ENCODE measurements at regions not wholly inside any gene's neighbourhood (a gene's known extent, or its start where the extent isn't known, plus 50 kb on each side); places are given as distances from the start of the nearest gene placed in this dataset.

- TF ChIP-seq CTCF (conservative IDR thresholded peaks at IDR 0.05 in 1 of 2, IDR thresholded peaks at IDR 0.05 in 1 of 2; ENCODE audit: low read depth in 1 of 2, low read length in 2 of 2) (no peak), EZH2 (IDR thresholded peaks at IDR 0.05; ENCODE audit: low read length, missing control alignments) (no peak)
Observed at GRCh38 chr18:30852541-30852940, 190.0 kb downstream of the DSC3 start.

All from fibroblast of lung (primary cell).